T47D (cell line): ENCODE measurements at regions not wholly inside any gene's neighbourhood (a gene's known extent, or its start where the extent isn't known, plus 50 kb on each side); places are given as distances from the start of the nearest gene placed in this dataset.

Experiments
- DNase-seq, 2 experiments: peaks; one replicate each; pipeline versions ENCODE4 v3.0.0 to v3.0.0-alpha.2; 2011 to 2012; ENCODE audit warnings: low read depth in 1 of 2, low spot score in 1 of 2
- JUND ChIP-seq: IDR thresholded peaks from 2 replicates; pipeline ENCODE4 v1.6.1; 2012; ENCODE audit warnings: low read depth
- in situ Hi-C: cut with HindIII; loops from 2 replicates; pipeline ENCODE4 v1.10.0; 2016; ENCODE audit warnings: low sequenced_read_pairs, low pct_unique_long_range_greater_than_20kb

GRCh38 chr13:36750046-36750445 lies 69.0 kb upstream of the RFXAP start:
- in situ Hi-C loops: no loop called here
- DNase-seq: peak in 1 of 2 experiments; percentile 31
- TF ChIP-seq JUND: no peak

- DNase-seq: no peak
- in situ Hi-C loops: no loop called here
- no peak for TF ChIP-seq JUND
These were observed 68.6 kb upstream of the RFXAP start for GRCh38 chr13:36750461-36750860.

GRCh38 chr13:36750946-36751345 lies 68.1 kb upstream of the RFXAP start:
- DNase-seq: no peak
- in situ Hi-C loops: no loop called here
- TF ChIP-seq JUND: no peak

GRCh38 chr13:36752673-36753072 lies 66.3 kb upstream of the RFXAP start:
- in situ Hi-C loops: no loop called here
- DNase-seq: no peak
- no peak for TF ChIP-seq JUND

GRCh38 chr13:36753176-36753575 lies 65.8 kb upstream of the RFXAP start:
- no peak for TF ChIP-seq JUND
- DNase-seq: no peak
- in situ Hi-C loops: no loop called here

GRCh38 chr13:36758345-36758744 lies 60.7 kb upstream of the RFXAP start:
- TF ChIP-seq JUND: no peak
- DNase-seq: no peak
- in situ Hi-C loops: no loop called here

- no peak for DNase-seq
- in situ Hi-C loops: no loop called here
- TF ChIP-seq JUND: no peak
These were observed 55.8 kb upstream of the RFXAP start for GRCh38 chr13:36763126-36763722.

GRCh38 chr13:36764536-36764935 lies 54.5 kb upstream of the RFXAP start:
- no peak for TF ChIP-seq JUND
- in situ Hi-C loops: no loop called here
- DNase-seq: no peak

GRCh38 chr13:36764957-36765356 lies 54.1 kb upstream of the RFXAP start:
- TF ChIP-seq JUND: no peak
- in situ Hi-C loops: no loop called here
- peak in 1 of 2 experiments; percentile 46 for DNase-seq

GRCh38 chr13:36766295-36766694 lies 52.7 kb upstream of the RFXAP start:
- no peak for DNase-seq
- TF ChIP-seq JUND: no peak
- in situ Hi-C loops: no loop called here

GRCh38 chr13:36767276-36767675 lies 51.7 kb upstream of the RFXAP start:
- in situ Hi-C loops: no loop called here

GRCh38 chr13:36769126-36769525 lies 49.9 kb upstream of the RFXAP start:
- in situ Hi-C loops: no loop called here
- DNase-seq: no peak
- TF ChIP-seq JUND: no peak

More at GRCh38 chr13:36767276-36767675, 51.7 kb upstream of the RFXAP start:
- TF ChIP-seq JUND: no peak
- no peak for DNase-seq
